Activated naive CD4-positive, alpha-beta T cell treated with Interleukin-2 at 50 U/mL for 16 hours (primary cell): ENCODE measurements at regions not wholly inside any gene's neighbourhood (a gene's known extent, or its start where the extent isn't known, plus 50 kb on each side); places are given as distances from the start of the nearest gene placed in this dataset.

Source experiments
- DNase-seq: peaks from one replicate; pipeline ENCODE4 v3.0.0-alpha.2; 2020

GRCh38 chr4:147328189-147328588, 152.7 kb upstream of the EDNRA start:
- no peak for DNase-seq

DNA sequence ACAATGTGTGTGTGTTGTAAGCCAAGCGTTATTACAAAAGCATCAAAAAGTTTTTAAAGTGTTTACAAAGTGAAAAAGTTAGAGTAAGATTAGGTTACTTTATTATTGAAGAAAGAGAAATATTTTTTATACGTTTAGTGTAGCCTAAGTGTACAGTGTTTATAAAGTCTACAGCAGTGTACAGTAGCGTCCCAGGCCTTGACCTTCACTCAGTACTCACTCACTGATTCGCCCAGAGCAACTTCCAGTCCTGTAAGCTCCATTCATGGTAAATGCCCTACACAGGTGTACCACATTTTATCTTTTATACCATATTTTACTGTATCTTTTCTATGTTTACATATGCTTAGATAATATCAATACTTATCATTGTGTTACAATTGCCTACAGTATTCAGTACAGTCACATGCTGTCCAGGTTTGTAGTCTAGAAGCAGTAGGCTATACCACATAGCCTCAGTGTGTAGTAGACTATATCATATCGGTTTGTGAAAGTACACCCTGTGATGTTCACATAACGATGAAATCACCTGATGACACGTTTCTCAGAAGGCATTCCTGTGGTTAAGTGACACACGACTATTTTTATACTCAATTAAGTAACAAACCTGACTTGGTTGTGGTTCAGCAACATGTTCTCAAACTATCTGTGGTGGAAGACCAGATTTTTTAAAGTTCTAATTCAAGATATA, 152.0 kb upstream of the EDNRA start:
- no peak for DNase-seq

- DNase-seq, result no peak
Observed at GRCh38 chr4:147332091-147332490, 148.8 kb upstream of the EDNRA start.

DNA sequence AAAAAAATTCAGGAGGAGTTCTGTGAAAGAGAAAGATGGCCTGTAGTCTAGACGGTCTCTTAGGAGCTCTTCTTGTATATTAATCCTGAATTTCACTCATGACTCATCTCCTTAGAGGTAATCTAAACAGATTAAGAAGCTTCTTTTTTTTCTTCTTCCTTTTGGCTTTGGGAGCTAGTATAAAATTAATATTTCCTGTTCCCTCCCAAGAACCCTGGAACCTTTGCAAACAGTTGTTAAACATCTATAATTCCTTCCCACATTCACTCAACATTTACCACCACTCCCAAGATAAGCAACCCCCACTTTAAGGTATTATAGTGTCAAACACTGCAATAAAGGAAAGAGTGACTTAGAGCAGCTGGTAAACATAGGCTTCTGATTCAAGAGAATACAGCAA, 146.4 kb upstream of the EDNRA start:
- DNase-seq, result no peak

DNA sequence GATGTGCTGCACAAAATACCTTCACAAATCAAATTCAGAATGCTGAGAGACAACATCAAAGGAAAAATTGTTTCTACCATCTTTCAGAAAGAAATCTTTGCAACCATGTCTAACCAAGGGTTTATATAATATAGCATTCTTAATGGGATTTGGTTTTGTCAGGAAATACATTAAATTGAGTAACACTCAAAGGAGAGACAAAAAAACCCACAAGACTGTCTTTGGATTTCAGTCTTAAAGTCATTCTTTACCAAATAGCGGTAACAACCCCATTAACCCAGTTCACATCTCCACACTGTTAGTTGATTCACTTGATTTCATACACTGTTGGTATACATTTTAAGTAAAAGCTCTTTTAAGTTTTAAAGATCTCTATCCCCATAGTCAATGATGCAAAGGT, 145.7 kb upstream of the EDNRA start:
- DNase-seq, result no peak

GRCh38 chr4:147336252-147336651, 144.6 kb upstream of the EDNRA start:
- DNase-seq, result no peak

GRCh38 chr4:147339100-147339499, 141.8 kb upstream of the EDNRA start:
- DNase-seq, result no peak

DNA sequence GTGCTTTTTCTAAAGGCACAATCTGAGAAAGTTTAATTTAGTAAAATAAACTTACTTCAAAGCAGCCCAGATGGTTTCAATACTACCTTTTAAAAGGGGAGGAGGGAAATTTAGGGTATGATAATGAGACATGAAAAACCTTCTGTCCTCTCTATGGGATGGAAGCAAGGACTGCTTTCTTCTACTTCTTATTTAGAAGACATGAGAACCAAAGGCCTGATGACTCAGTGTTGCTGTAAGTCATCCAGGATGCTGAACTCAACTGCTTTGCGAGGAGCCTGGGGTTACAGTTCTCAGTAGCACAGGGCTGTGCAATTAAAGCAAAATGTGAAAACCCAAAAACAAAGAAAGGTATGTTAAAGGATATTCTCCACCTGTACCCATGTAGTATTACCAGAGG, 140.8 kb upstream of the EDNRA start:
- no peak for DNase-seq

GRCh38 chr4:147340591-147341120, 140.2 kb upstream of the EDNRA start:
- no peak for DNase-seq

GRCh38 chr4:147343692-147344091, 137.2 kb upstream of the EDNRA start:
- DNase-seq, result no peak

GRCh38 chr4:147345662-147346061, 135.2 kb upstream of the EDNRA start:
- DNase-seq, result no peak

DNA sequence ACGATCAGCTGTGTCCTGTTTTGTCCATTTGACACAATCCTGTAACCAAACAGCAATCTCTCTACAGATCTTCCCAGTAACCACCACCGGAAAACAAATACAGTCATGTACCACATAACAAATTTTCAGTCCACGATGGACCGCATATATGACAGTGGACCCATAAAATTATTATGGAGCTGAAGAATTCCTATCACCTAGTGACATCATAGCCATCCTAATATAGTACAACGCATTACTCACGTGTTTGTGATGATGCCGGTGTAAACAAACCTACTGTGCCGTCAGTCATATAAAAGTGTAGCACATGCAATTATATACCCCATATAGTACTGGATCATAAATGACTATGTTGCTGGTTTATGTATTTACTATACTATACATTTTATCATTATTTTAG, 133.7 kb upstream of the EDNRA start:
- no peak for DNase-seq

DNA sequence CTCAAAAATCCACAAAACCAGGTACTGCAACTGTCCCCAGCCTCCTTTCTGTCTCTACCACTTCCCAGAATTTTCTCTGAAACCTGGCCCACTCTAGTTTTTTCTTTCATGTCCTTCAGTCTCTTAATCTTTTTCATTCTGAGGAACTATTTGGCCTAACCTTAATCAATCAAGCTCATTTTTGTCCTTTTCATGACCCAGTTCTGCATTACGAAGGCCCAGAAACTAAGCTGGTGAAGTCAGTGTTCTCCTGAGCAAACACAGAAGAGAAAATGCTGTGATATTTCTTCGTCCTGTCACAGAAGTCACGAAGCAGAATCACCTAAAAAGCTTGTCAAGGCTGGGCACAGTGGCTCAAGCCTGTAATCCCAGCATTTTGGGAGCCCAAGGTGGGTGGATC, 131.7 kb upstream of the EDNRA start:
- DNase-seq, result no peak

- no peak for DNase-seq
Observed at GRCh38 chr4:147351083-147351787, 129.7 kb upstream of the EDNRA start.

- no peak for DNase-seq
Observed at GRCh38 chr4:147354237-147354636, 126.7 kb upstream of the EDNRA start.

- DNase-seq, result no peak
Observed at GRCh38 chr4:147355032-147355656, 125.8 kb upstream of the EDNRA start.

- DNase-seq, result no peak
Observed at GRCh38 chr4:147355847-147356246, 125.0 kb upstream of the EDNRA start.

DNA sequence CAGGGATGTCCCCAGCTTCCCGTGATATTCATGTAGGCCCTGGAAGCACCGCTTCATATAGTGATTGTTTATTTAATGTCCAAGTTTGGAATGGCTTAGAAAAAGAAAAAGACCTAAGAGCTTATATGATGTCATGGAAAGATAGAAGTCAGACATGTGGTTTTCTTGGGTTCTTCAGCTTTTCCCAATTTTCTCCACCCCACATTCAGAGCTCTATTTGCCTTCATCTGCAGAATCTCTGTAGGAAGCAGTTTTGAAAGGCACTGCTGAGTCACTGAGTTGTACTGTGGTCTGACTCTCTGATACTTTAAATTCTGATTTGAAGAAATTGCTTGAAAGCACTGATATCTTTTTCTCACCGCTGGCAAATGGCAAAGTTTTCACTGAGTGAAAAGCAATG, 120.6 kb upstream of the EDNRA start:
- no peak for DNase-seq

- DNase-seq, result no peak
Observed at GRCh38 chr4:147361726-147362125, 119.2 kb upstream of the EDNRA start.

DNA sequence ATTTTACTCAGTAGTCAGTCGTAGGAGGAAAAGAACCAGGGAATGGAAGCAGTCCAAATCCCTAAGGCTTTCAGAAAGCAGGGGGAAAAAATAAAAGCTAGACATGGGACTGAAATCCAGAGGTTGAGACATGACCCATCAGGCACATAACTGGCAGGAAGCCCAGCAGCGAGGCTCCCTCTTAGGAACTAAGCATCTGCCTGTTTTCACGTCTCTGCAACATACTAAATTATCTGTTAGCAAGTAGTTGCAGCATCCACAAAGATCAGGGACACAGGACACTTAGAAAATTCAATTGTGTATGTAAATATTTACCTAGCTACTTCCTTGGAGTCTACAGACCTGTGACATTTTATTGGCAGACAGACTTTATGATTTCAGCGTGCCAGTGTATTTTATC, 118.0 kb upstream of the EDNRA start:
- no peak for DNase-seq

DNA sequence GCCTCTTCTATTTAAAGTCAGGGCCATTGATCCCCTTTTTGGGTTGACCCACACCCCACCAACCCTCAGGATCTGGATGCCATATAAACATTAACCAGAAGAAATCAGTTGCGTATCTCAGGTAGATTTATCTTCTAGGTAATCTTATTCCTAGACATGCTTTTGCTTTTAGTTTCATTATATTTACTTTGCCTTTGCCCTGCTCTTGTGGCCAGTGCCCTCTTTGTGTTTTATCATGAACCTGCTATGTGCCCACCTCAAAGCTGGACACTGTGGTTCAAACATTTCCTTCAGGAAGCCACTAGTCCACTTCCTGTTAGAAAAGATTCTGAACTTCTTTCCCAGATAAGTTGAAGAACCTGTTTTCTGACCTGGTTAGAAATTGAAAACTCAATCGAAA, 117.4 kb upstream of the EDNRA start:
- DNase-seq, result no peak

DNA sequence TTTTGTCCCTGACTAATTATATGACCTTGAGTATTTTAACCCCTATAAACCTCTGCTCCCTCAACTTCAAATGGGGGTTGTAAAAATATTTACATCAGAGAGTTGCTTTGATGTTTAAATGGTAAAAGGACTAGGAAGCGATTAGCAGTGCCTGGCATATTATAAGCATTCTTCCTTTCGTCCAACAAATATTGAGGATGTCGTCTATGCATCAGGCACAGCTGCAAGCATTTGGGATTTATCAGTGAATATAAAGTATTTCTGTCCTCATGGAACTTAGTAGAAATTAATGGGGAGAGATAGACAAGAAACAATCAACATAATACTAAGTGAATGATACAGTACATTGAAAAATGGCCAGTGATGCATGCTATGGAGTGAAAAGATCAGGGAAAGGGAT, 115.5 kb upstream of the EDNRA start:
- DNase-seq, result no peak

DNA sequence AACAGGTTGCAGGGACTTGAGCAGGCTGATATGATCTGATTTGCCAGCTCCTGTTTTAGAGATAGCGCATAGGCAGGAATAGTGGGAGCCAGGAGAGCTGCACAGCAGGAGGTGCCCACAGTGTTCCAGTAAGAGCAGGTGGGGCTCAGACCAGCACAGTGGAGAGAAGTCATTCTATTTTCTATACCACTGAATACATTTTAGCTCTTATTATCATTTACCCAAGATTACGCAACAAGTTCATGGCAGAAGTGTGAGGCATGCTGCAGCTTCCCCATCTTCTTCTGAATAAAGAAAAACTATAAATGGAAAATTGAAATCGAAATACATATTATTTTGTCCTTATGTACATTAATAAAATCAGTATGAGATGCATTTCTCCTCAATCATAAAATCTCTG, 114.7 kb upstream of the EDNRA start:
- no peak for DNase-seq

DNA sequence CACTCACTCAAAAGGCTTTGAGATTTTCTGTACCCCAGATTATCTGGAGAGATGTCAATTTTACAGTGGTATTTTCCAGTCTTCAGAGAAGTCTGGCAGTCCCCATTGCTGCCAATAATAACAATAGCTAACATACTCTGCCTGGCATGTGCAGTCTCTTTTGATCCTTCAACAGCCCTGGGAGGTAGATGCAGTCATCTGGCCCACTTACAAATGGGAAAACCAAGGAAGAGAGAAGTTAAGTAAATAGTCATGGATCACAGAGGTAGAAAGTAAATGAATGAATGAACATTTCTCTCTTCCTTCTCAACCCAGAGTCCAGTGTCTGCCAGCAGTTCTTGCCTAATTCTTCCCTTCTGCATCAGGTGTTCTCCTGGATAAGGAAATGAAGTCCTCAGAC, 113.0 kb upstream of the EDNRA start:
- DNase-seq, result no peak
